ENCODE measurements at regions not wholly inside any gene's neighbourhood (a gene's known extent, or its start where the extent isn't known, plus 50 kb on each side); places are given as distances from the start of the nearest gene placed in this dataset.

GRCh38 chr10:124239134-124239533 lies 145.7 kb upstream of the CHST15 start:
- Mint-ChIP-seq H3K4me3 (no peak overlapping the region), H3K9me3 (0 out of 2 replicates have a peak, but pooled peaks cover 6% of the 10 kb centered on the region), H3K27me3 (ENCODE audit: low read depth) (peaks cover 4% of the 10 kb centered on the region; the same call in 1 of the 2 replicates), H3K36me3 (no peaks in the 10 kb centered on the region), H3K27ac (no peak overlapping the region), H3K4me1 (peaks cover 22% of the 10 kb centered on the region)
- ChIA-PET CTCF (interaction anchor here (1.1 to 3.9 kb wide), 3 partner anchors 113 to 245 kb away, joined by 4 to 20 read pairs (median 5); no protein-coding TSS in a partner anchor), POLR2A (no interaction called here)
- no peak for TF ChIP-seq MXD4 (CRISPR knock-in tag; IDR thresholded peaks at IDR 0.05; ENCODE audit: borderline replicate concordance)
- no peak for TF ChIP-seq GTF2I (CRISPR knock-in tag; conservative IDR thresholded peaks at IDR 0.05)
- TF ChIP-seq HMGA2 (CRISPR knock-in tag; IDR thresholded peaks at IDR 0.05) = no peak
- no peak for TF ChIP-seq HMGXB4 (CRISPR knock-in tag; IDR thresholded peaks at IDR 0.05)
- no peak for TF ChIP-seq NR1H2 (CRISPR knock-in tag; IDR thresholded peaks at IDR 0.05)
- TF ChIP-seq GRHL2 (CRISPR knock-in tag; IDR thresholded peaks at IDR 0.05; ENCODE audit: insufficient replicate concordance, severe bottlenecking) = no peak
- no peak for TF ChIP-seq USF1 (CRISPR knock-in tag; IDR thresholded peaks at IDR 0.05)
- no peak for TF ChIP-seq EMX1 (CRISPR knock-in tag; IDR thresholded peaks at IDR 0.05)
- no peak for TF ChIP-seq ZNF232 (CRISPR knock-in tag; IDR thresholded peaks at IDR 0.05)
- no peak for TF ChIP-seq SMAD4 (CRISPR knock-in tag; IDR thresholded peaks at IDR 0.05)
- TF ChIP-seq MAX (CRISPR knock-in tag; IDR thresholded peaks at IDR 0.05) = no peak
- DNase-seq (ENCODE audit: low spot score) (no peak), ATAC-seq (no peak)

- H3K4me1 Mint-ChIP-seq = peaks cover 22% of the 10 kb centered on the region
- no peak overlapping the region for H3K27ac Mint-ChIP-seq
- H3K9me3 Mint-ChIP-seq = 0 out of 2 replicates have a peak, but pooled peaks cover 6% of the 10 kb centered on the region
- H3K36me3 Mint-ChIP-seq = no peaks in the 10 kb centered on the region
- H3K27me3 Mint-ChIP-seq (ENCODE audit: low read depth) = peaks cover 4% of the 10 kb centered on the region; the same call in 1 of the 2 replicates
- POLR2A ChIA-PET = no interaction called here
- CTCF ChIA-PET = interaction anchor here (3.9 kb wide), 1 partner anchor 150 kb away, joined by 20 read pairs; no protein-coding TSS in a partner anchor
- no peak for TF ChIP-seq SMAD3 (CRISPR knock-in tag; IDR thresholded peaks at IDR 0.05; ENCODE audit: borderline replicate concordance)
- TF ChIP-seq CTCF (IDR thresholded peaks at IDR 0.05) = no peak
- TF ChIP-seq USF2 (CRISPR knock-in tag; IDR thresholded peaks at IDR 0.05) = no peak
- peak; percentile 75; the same call in 1 of the 2 replicates for TF ChIP-seq ZNF263 (CRISPR knock-in tag; IDR thresholded peaks at IDR 0.05; ENCODE audit: low read depth)
- no peak for TF ChIP-seq TEAD4 (CRISPR knock-in tag; IDR thresholded peaks at IDR 0.05)
- no peak for TF ChIP-seq HMGA2 (CRISPR knock-in tag; IDR thresholded peaks at IDR 0.05)
- no peak for TF ChIP-seq CBFB (CRISPR knock-in tag; IDR thresholded peaks at IDR 0.05; ENCODE audit: low read depth)
- ATAC-seq (no peak), DNase-seq (ENCODE audit: low spot score) (no peak)
- H3K4me3 Mint-ChIP-seq = no peak overlapping the region
Measured at GRCh38 chr10:124238367-124238766, 145.0 kb upstream of the CHST15 start.

- POLR2A ChIA-PET = no interaction called here
- H3K4me3 Mint-ChIP-seq = no peak overlapping the region
- H3K36me3 Mint-ChIP-seq = no peaks in the 10 kb centered on the region
- peaks cover 22% of the 10 kb centered on the region for H3K4me1 Mint-ChIP-seq
- H3K27me3 Mint-ChIP-seq (ENCODE audit: low read depth) = peaks cover 4% of the 10 kb centered on the region; the same call in 1 of the 2 replicates
- ATAC-seq (no peak), DNase-seq (ENCODE audit: low spot score) (no peak)
- CTCF ChIA-PET = no interaction called here
- H3K27ac Mint-ChIP-seq = no peak overlapping the region
- H3K9me3 Mint-ChIP-seq = 0 out of 2 replicates have a peak, but pooled peaks cover 6% of the 10 kb centered on the region
- TF ChIP-seq AFF4 (CRISPR knock-in tag; IDR thresholded peaks at IDR 0.05; ENCODE audit: borderline replicate concordance) (no peak), FOXJ3 (CRISPR knock-in tag; IDR thresholded peaks at IDR 0.05; ENCODE audit: borderline replicate concordance) (no peak), CTCF (IDR thresholded peaks at IDR 0.05) (no peak), CBFB (CRISPR knock-in tag; IDR thresholded peaks at IDR 0.05; ENCODE audit: low read depth) (no peak)
Measured at GRCh38 chr10:124237282-124237961, 144.0 kb upstream of the CHST15 start.

All from WTC11 (cell line).